B cell (primary cell): ENCODE measurements at regions not wholly inside any gene's neighbourhood (a gene's known extent, or its start where the extent isn't known, plus 50 kb on each side); places are given as distances from the start of the nearest gene placed in this dataset.

Source experiments
- CTCF ChIP-seq: fragments of 200-600 bp; IDR thresholded peaks from one replicate; pipeline ENCODE4 v1.8.0; 2022; ENCODE audit warnings: antibody characterized with exemption, mild to moderate bottlenecking
- EZH2 ChIP-seq: IDR thresholded peaks from 2 replicates; pipeline ENCODE4 v1.6.1; 2012; ENCODE audit warnings: borderline replicate concordance, low read depth, mild to moderate bottlenecking, moderate library complexity, low read length; ENCODE audit not compliant: insufficient read depth, poor library complexity, severe bottlenecking

GRCh38 chr16:73240920-73241319 lies 193.0 kb upstream of the ZFHX3 start:
- TF ChIP-seq CTCF (no peak), EZH2 (no peak)
